Nephron (organoid): ENCODE measurements at regions not wholly inside any gene's neighbourhood (a gene's known extent, or its start where the extent isn't known, plus 50 kb on each side); places are given as distances from the start of the nearest gene placed in this dataset.

Experiments used
- H3K27ac Mint-ChIP-seq, 3 experiments: 2 replicates each; pipeline ENCODE4 v1.8.0; 2020; ENCODE audit warnings: mixed read lengths in 3 of 3, mild to moderate bottlenecking in 2 of 3, moderate library complexity in 1 of 3
- H3K27me3 Mint-ChIP-seq: 2 replicates; pipeline ENCODE4 v1.8.0; 2021; ENCODE audit warnings: low read depth, mild to moderate bottlenecking, moderate library complexity, mixed read lengths
- H3K36me3 Mint-ChIP-seq: 2 replicates; pipeline ENCODE4 v1.8.0; 2020; ENCODE audit warnings: low read depth, mixed read lengths
- H3K4me1 Mint-ChIP-seq: 2 replicates; pipeline ENCODE4 v1.8.0; 2020; ENCODE audit warnings: mixed read lengths
- H3K4me3 Mint-ChIP-seq, 3 experiments: 2 replicates each; pipeline ENCODE4 v1.8.0; 2020; ENCODE audit warnings: mild to moderate bottlenecking in 3 of 3, mixed read lengths in 3 of 3, moderate library complexity in 2 of 3
- H3K9me3 Mint-ChIP-seq: 2 replicates; pipeline ENCODE4 v1.8.0; 2020; ENCODE audit warnings: mixed read lengths
- TF ChIP-seq, protein P1 (sequence below), 3 experiments: fragments of 200-600 bp; sonication (generic); IDR thresholded peaks; one replicate each; pipeline ENCODE4 v1.5.0; 2021; ENCODE audit warnings: antibody characterized with exemption in 3 of 3; ENCODE audit not compliant: unreplicated experiment in 3 of 3

DNA sequence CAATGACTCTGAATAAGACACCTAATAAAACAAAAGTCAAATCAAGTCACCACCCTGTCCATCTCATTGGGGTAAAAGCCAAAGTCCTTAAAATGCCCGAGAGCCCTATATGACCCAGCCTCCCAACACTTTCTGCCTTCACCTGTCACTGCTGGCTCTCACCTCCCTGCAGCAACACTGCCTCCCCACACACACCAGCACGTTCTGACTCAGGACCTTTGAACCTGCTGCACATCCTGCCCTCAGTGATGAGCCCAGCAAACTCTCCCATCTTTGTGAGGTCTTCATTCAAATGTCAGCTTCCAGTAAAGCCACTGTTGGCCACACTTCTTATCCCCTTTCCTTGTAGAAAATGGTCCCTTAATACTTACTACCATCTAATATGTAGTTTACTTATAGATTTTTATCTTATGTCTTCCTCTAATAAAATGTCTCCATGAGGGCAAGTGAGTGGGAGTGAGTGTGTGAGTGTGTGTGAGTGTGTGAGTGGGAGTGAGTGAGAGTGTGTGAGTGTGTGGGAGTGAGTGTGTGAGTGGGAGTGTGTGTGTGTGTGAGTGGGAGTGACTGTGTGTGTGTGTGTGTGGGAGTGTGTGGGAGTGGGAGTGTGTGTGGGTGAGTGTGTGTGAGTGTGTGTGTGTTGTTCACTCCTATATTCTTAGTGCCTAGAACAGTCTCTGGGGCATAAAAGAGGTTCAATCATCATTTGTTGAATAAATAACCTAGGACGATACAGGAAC is 504.7 kb downstream of the EIPR1 start:
- TF ChIP-seq, protein P1, sequence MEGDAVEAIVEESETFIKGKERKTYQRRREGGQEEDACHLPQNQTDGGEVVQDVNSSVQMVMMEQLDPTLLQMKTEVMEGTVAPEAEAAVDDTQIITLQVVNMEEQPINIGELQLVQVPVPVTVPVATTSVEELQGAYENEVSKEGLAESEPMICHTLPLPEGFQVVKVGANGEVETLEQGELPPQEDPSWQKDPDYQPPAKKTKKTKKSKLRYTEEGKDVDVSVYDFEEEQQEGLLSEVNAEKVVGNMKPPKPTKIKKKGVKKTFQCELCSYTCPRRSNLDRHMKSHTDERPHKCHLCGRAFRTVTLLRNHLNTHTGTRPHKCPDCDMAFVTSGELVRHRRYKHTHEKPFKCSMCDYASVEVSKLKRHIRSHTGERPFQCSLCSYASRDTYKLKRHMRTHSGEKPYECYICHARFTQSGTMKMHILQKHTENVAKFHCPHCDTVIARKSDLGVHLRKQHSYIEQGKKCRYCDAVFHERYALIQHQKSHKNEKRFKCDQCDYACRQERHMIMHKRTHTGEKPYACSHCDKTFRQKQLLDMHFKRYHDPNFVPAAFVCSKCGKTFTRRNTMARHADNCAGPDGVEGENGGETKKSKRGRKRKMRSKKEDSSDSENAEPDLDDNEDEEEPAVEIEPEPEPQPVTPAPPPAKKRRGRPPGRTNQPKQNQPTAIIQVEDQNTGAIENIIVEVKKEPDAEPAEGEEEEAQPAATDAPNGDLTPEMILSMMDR (IDR thresholded peaks at IDR 0.05; ENCODE audit: unreplicated experiment in 3 of 3) = no peak

GRCh38 chr2:2872309-2872617 is 505.4 kb downstream of the EIPR1 start:
- Mint-ChIP-seq H3K36me3 (no peaks in the 10 kb centered on the region), H3K9me3 (no peaks in the 10 kb centered on the region), H3K4me3 (no peak overlapping the region), H3K27me3 (peaks cover 17% of the 10 kb centered on the region), H3K27ac (no peak overlapping the region), H3K4me1 (peaks cover 53% of the 10 kb centered on the region)
- TF ChIP-seq, protein P1 (IDR thresholded peaks at IDR 0.05; ENCODE audit: unreplicated experiment in 3 of 3) = no peak

More for the DNA sequence above, 504.7 kb downstream of the EIPR1 start:
- Mint-ChIP-seq H3K36me3 (no peaks in the 10 kb centered on the region), H3K9me3 (no peaks in the 10 kb centered on the region), H3K27me3 (peaks cover 13% of the 10 kb centered on the region), H3K4me3 (peak overlapping the region in 1 of 3 experiments; percentile 13), H3K4me1 (peaks cover 52% of the 10 kb centered on the region), H3K27ac (peak overlapping the region; percentile 6 to 54 (median 10))

DNA sequence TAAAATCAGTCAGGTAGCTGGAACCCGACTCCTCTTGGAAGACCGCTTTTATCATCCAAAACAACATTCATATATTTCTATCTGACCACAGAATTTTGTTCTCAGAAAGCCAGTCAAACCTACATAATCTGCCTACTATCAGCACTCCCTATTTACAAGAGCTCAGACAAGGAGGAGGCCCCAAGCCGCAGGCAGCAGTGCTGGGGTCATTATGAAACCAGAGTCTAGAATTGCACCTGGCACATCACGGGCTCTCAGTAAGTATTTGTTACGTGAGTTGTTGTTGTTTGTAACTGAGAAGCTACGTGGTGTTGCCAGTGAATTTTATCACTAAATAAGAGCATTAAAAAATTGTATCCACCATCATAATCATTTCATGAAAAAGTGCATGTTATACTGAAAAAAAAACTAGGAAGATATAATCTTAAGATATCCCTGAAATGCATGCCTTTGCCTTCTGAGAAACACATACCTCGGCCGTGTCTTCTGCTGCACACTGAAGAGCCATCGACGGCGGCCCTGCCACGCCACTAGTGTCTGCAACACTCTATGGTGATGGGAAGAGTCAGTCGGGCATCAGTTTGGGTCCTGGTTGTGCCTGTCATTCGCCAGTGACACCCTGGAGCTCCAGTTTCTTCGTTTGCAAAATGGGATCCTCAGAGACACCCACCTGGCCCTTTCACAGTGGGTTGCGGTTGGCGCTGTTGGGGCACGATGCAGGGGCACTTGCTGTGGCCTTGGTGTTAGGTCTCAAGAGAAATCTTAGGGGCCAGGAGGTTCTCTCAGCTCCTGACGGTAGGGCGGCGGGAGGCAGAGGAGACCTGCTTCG is 505.9 kb downstream of the EIPR1 start:
- H3K27me3 Mint-ChIP-seq = peaks cover 17% of the 10 kb centered on the region
- no peak overlapping the region for H3K4me3 Mint-ChIP-seq
- no peaks in the 10 kb centered on the region for H3K9me3 Mint-ChIP-seq
- H3K36me3 Mint-ChIP-seq = no peaks in the 10 kb centered on the region
- peak overlapping the region in 2 of 3 experiments; percentile 25 to 66 for H3K27ac Mint-ChIP-seq
- TF ChIP-seq, protein P1 (IDR thresholded peaks at IDR 0.05; ENCODE audit: unreplicated experiment in 3 of 3) = no peak
- peaks cover 51% of the 10 kb centered on the region for H3K4me1 Mint-ChIP-seq

- peaks cover 17% of the 10 kb centered on the region for H3K27me3 Mint-ChIP-seq
- H3K36me3 Mint-ChIP-seq = no peaks in the 10 kb centered on the region
- H3K9me3 Mint-ChIP-seq = no peaks in the 10 kb centered on the region
- TF ChIP-seq, protein P1 (IDR thresholded peaks at IDR 0.05; ENCODE audit: unreplicated experiment in 3 of 3) = no peak
- H3K27ac Mint-ChIP-seq = peak overlapping the region in 1 of 3 experiments; percentile 40
- peaks cover 47% of the 10 kb centered on the region for H3K4me1 Mint-ChIP-seq
- no peak overlapping the region for H3K4me3 Mint-ChIP-seq
Measured at GRCh38 chr2:2870106-2870505, 507.5 kb downstream of the EIPR1 start.

DNA sequence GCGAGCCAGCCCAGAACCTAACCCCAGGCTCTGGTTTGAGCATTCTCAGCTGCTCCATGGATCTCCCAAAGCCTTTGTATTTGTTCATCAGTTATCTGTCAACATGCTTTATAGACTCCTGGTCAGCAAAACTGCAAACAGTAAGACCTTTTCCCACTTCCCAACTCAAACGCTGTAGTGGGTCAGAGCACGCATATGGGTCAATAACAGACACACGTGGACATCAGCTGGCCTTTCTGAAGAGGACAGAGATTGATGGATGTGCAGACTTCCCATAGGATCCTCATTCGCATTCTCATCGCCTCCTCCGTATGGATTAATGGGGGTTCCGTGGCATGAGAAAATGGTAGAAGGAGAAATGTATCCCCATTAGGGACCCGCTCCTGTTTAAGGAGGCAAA is 508.1 kb downstream of the EIPR1 start:
- H3K4me3 Mint-ChIP-seq = no peak overlapping the region
- H3K27me3 Mint-ChIP-seq = peaks cover 17% of the 10 kb centered on the region

More for the DNA sequence above, 508.1 kb downstream of the EIPR1 start:
- no peaks in the 10 kb centered on the region for H3K9me3 Mint-ChIP-seq
- TF ChIP-seq, protein P1 (IDR thresholded peaks at IDR 0.05; ENCODE audit: unreplicated experiment in 3 of 3) = no peak
- peak overlapping the region in 1 of 3 experiments; percentile 40 for H3K27ac Mint-ChIP-seq
- H3K36me3 Mint-ChIP-seq = no peaks in the 10 kb centered on the region
- peaks cover 47% of the 10 kb centered on the region for H3K4me1 Mint-ChIP-seq
